ENCODE measurements at regions not wholly inside any gene's neighbourhood (a gene's known extent, or its start where the extent isn't known, plus 50 kb on each side); places are given as distances from the start of the nearest gene placed in this dataset.

- TF ChIP-seq CTCF (IDR thresholded peaks at IDR 0.05) (no peak), POLR2AphosphoS5 (IDR thresholded peaks at IDR 0.05) (no peak), POLR2A (IDR thresholded peaks at IDR 0.05) (no peak)
Observed at GRCh38 chr16:59124056-59124455, 389.9 kb upstream of the GOT2 start.
